NCI-H446 (cell line): ENCODE measurements at regions not wholly inside any gene's neighbourhood (a gene's known extent, or its start where the extent isn't known, plus 50 kb on each side); places are given as distances from the start of the nearest gene placed in this dataset.

Experiments
- DNase-seq, 2 experiments: peaks; one replicate each; lab custom pipeline; 2025; lab: John Stamatoyannopoulos, UW

GRCh38 chr12:59839514-59839913 lies 243.7 kb downstream of the SLC16A7 start:
- no peak for DNase-seq

- no peak for DNase-seq
Observed at GRCh38 chr12:59843260-59843843, 247.5 kb downstream of the SLC16A7 start.

- no peak for DNase-seq
Observed at GRCh38 chr12:59844750-59845149, 248.9 kb downstream of the SLC16A7 start.

- DNase-seq, result no peak
Observed at GRCh38 chr12:59845293-59845692, 249.5 kb downstream of the SLC16A7 start.

- DNase-seq, result no peak
Observed at GRCh38 chr12:59847127-59847526, 251.3 kb downstream of the SLC16A7 start.

GRCh38 chr12:59850268-59850667 lies 254.4 kb downstream of the SLC16A7 start:
- no peak for DNase-seq

GRCh38 chr12:59858508-59859170 lies 262.8 kb downstream of the SLC16A7 start:
- DNase-seq, result no peak

GRCh38 chr12:59859171-59859510 lies 263.3 kb downstream of the SLC16A7 start:
- DNase-seq, result no peak

- no peak for DNase-seq
Observed at GRCh38 chr12:59861635-59862034, 265.8 kb downstream of the SLC16A7 start.

- no peak for DNase-seq
Observed at GRCh38 chr12:59867055-59867454, 271.2 kb downstream of the SLC16A7 start.

GRCh38 chr12:59867689-59868088 lies 271.9 kb downstream of the SLC16A7 start:
- no peak for DNase-seq

- DNase-seq, result no peak
Observed at GRCh38 chr12:59871779-59872178, 275.9 kb downstream of the SLC16A7 start.

- no peak for DNase-seq
Observed at GRCh38 chr12:59873136-59873535, 277.3 kb downstream of the SLC16A7 start.

GRCh38 chr12:59874781-59875180 lies 279.0 kb downstream of the SLC16A7 start:
- no peak for DNase-seq

- no peak for DNase-seq
Observed at GRCh38 chr12:59886131-59886733, 290.4 kb downstream of the SLC16A7 start.

GRCh38 chr12:59887178-59887577 lies 291.3 kb downstream of the SLC16A7 start:
- no peak for DNase-seq

GRCh38 chr12:59890896-59891579 lies 295.2 kb downstream of the SLC16A7 start:
- DNase-seq, result no peak

GRCh38 chr12:59895166-59895775 lies 299.4 kb downstream of the SLC16A7 start:
- DNase-seq, result no peak

- DNase-seq, result no peak
Observed at GRCh38 chr12:59904874-59905521, 309.2 kb downstream of the SLC16A7 start.

- DNase-seq, result no peak
Observed at GRCh38 chr12:59911516-59911915, 315.7 kb downstream of the SLC16A7 start.

GRCh38 chr12:59916988-59917387 lies 321.2 kb downstream of the SLC16A7 start:
- DNase-seq, result no peak

- DNase-seq, result no peak
Observed at GRCh38 chr12:59927032-59927431, 331.2 kb downstream of the SLC16A7 start.
